ENCODE measurements at regions not wholly inside any gene's neighbourhood (a gene's known extent, or its start where the extent isn't known, plus 50 kb on each side); places are given as distances from the start of the nearest gene placed in this dataset.
A peak's percentile ranks its signal among the peaks of the same experiment; 100 is the strongest.

GRCh38 chr18:44107187-44107586 lies 573.5 kb upstream of the SETBP1 start:
- H3K27ac ChIP-seq (ENCODE audit: low read depth, low read length), result no peak overlapping the region
- no peaks in the 10 kb centered on the region for H3K36me3 Mint-ChIP-seq
- H3K4me1 Mint-ChIP-seq, result no peaks in the 10 kb centered on the region
- POLR2A ChIA-PET (ENCODE audit: partially characterized antibody), result no interaction called here
- H3K4me1 ChIP-seq (ENCODE audit: insufficient read depth, low read length), result no peaks in the 10 kb centered on the region
- DNase-seq, result no peak
- intact Hi-C loops (cut with micrococcal nuclease), result no loop called here
- H3K27me3 Mint-ChIP-seq, result no peaks in the 10 kb centered on the region
- no peaks in the 10 kb centered on the region for H3K27me3 ChIP-seq (ENCODE audit: insufficient read depth, low read length)
- no peak overlapping the region for H3K27ac Mint-ChIP-seq
- H3K9me3 ChIP-seq (ENCODE audit: control insufficient read depth in 1 of 2, low read length in 2 of 2), result no peaks in the 10 kb centered on the region
- H3K9me3 Mint-ChIP-seq, result peaks cover 0 to 8% (median 5%) of the 10 kb centered on the region in 8 donors
- no peaks in the 10 kb centered on the region for H3K36me3 ChIP-seq (ENCODE audit: insufficient read depth, low read length)
- no peak overlapping the region for H3K4me3 Mint-ChIP-seq
- CTCF ChIA-PET (ENCODE audit: partially characterized antibody), result interaction anchor here (1.5 kb wide), 1 partner anchor 8 kb away, joined by 3 read pairs; no protein-coding TSS in a partner anchor
- H3K4me3 ChIP-seq (ENCODE audit: low read length in 2 of 2), result no peak overlapping the region

DNA sequence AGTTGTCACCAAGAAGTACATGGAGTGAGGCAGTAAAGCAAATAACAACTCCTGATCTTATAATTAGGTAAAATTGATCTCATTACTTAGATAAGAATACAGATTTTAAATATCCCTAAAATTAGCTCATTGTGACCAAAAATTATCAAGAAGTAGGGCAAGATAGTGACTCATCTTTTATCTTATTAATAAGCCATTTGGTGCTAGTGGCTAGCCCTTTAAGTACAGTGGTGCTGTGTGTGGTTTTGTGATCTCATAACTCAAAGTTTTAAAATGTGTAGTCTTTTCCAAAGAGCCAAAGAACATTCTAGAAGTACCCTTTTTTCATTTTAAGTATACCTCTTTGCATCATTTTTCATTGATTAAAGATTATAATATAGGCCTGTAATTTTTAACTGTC lies 569.4 kb upstream of the SETBP1 start:
- no peaks in the 10 kb centered on the region for H3K36me3 Mint-ChIP-seq
- H3K27me3 ChIP-seq (ENCODE audit: insufficient read depth, low read length), result no peaks in the 10 kb centered on the region
- H3K4me1 Mint-ChIP-seq, result no peaks in the 10 kb centered on the region
- H3K9me3 Mint-ChIP-seq, result peaks cover 0 to 11% (median 7%) of the 10 kb centered on the region in 8 donors
- H3K27ac Mint-ChIP-seq, result no peak overlapping the region
- no peaks in the 10 kb centered on the region for H3K27me3 Mint-ChIP-seq
- no peaks in the 10 kb centered on the region for H3K36me3 ChIP-seq (ENCODE audit: insufficient read depth, low read length)
- ChIA-PET POLR2A (ENCODE audit: partially characterized antibody) (no interaction called here), CTCF (ENCODE audit: partially characterized antibody) (no interaction called here)
- H3K4me3 ChIP-seq (ENCODE audit: low read length in 2 of 2), result no peak overlapping the region
- DNase-seq, result no peak
- no peaks in the 10 kb centered on the region for H3K4me1 ChIP-seq (ENCODE audit: insufficient read depth, low read length)
- intact Hi-C loops (cut with micrococcal nuclease), result no loop called here
- H3K4me3 Mint-ChIP-seq, result no peak overlapping the region
- no peaks in the 10 kb centered on the region for H3K9me3 ChIP-seq (ENCODE audit: control insufficient read depth in 1 of 2, low read length in 2 of 2)
- no peak overlapping the region for H3K27ac ChIP-seq (ENCODE audit: low read depth, low read length)

GRCh38 chr18:44117821-44118220 lies 562.9 kb upstream of the SETBP1 start:
- DNase-seq, result no peak
- H3K27me3 Mint-ChIP-seq, result no peaks in the 10 kb centered on the region
- no peak overlapping the region for H3K27ac ChIP-seq (ENCODE audit: low read depth, low read length)

DNA sequence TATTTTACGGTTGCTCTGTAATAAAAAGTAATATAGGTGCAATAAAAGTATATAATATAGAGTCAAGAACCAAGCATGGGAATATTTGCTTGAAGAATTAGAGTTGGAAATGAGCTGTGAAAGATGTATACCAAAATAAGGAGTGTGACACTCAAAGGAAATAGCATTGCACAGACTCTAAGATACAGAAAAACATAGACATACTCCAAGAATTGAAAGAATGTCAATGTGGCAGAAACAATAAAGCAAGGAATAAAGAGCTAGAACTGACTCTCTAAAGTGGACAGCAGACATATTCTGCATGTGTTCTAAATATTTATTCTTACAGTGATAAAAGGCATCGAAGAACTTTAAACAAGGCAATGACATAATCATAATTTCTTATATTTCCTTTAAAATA lies 561.1 kb upstream of the SETBP1 start:
- H3K9me3 Mint-ChIP-seq, result peaks cover 0 to 10% (median 4%) of the 10 kb centered on the region in 8 donors
- no peaks in the 10 kb centered on the region for H3K27me3 Mint-ChIP-seq
- H3K4me3 ChIP-seq (ENCODE audit: low read length in 2 of 2), result no peak overlapping the region
- H3K27me3 ChIP-seq (ENCODE audit: insufficient read depth, low read length), result no peaks in the 10 kb centered on the region
- H3K4me1 ChIP-seq (ENCODE audit: insufficient read depth, low read length), result no peaks in the 10 kb centered on the region
- H3K4me1 Mint-ChIP-seq, result no peaks in the 10 kb centered on the region
- no peaks in the 10 kb centered on the region for H3K9me3 ChIP-seq (ENCODE audit: control insufficient read depth in 1 of 2, low read length in 2 of 2)
- H3K27ac ChIP-seq (ENCODE audit: low read depth, low read length), result no peak overlapping the region
- intact Hi-C loops (cut with micrococcal nuclease), result no loop called here
- no peak for DNase-seq
- CTCF ChIA-PET (ENCODE audit: partially characterized antibody), result no interaction called here
- H3K27ac Mint-ChIP-seq, result no peak overlapping the region
- H3K4me3 Mint-ChIP-seq, result no peak overlapping the region
- H3K36me3 Mint-ChIP-seq, result no peaks in the 10 kb centered on the region
- no peaks in the 10 kb centered on the region for H3K36me3 ChIP-seq (ENCODE audit: insufficient read depth, low read length)
- POLR2A ChIA-PET (ENCODE audit: partially characterized antibody), result no interaction called here

More at GRCh38 chr18:44117821-44118220, 562.9 kb upstream of the SETBP1 start:
- Histone ChIP-seq H3K27me3 (ENCODE audit: insufficient read depth, low read length) (no peaks in the 10 kb centered on the region), H3K4me1 (ENCODE audit: insufficient read depth, low read length) (no peaks in the 10 kb centered on the region), H3K9me3 (ENCODE audit: control insufficient read depth in 1 of 2, low read length in 2 of 2) (no peaks in the 10 kb centered on the region), H3K4me3 (ENCODE audit: low read length in 2 of 2) (no peak overlapping the region), H3K36me3 (ENCODE audit: insufficient read depth, low read length) (no peaks in the 10 kb centered on the region)
- Mint-ChIP-seq H3K9me3 (peaks cover 0 to 13% (median 6%) of the 10 kb centered on the region in 8 donors), H3K36me3 (no peaks in the 10 kb centered on the region), H3K4me1 (no peaks in the 10 kb centered on the region), H3K27ac (no peak overlapping the region), H3K4me3 (no peak overlapping the region)
- CTCF ChIA-PET (ENCODE audit: partially characterized antibody), result no interaction called here
- intact Hi-C loops (cut with micrococcal nuclease), result no loop called here
- POLR2A ChIA-PET (ENCODE audit: partially characterized antibody), result no interaction called here

DNA sequence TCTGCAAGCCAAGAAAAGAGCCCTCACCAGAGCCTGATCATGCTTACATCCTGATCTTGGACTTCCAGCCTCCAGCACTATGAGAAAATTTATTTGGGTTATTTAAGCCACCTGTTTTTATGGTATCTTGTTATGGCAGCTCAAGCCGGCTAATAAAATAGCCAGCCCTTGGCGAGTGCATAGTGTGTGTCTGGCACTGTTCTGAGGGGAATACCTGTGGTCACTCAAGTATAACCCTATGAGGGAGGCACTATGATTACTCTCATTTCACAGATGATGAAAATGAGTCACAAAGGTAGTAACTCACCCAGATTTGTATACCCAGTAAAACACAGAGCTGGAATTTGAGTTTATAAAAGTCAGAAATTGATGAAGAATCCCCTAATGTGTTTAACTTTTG lies 556.9 kb upstream of the SETBP1 start:
- no peaks in the 10 kb centered on the region for H3K36me3 Mint-ChIP-seq

GRCh38 chr18:44125446-44125845 lies 555.2 kb upstream of the SETBP1 start:
- no peak for DNase-seq
- H3K4me1 Mint-ChIP-seq, result no peaks in the 10 kb centered on the region
- H3K36me3 Mint-ChIP-seq, result no peaks in the 10 kb centered on the region
- no peaks in the 10 kb centered on the region for H3K36me3 ChIP-seq (ENCODE audit: insufficient read depth, low read length)
- peak overlapping the region in 1 of 7 donors; percentile 24 for H3K27ac Mint-ChIP-seq
- intact Hi-C loops (cut with micrococcal nuclease), result no loop called here
- ChIA-PET CTCF (ENCODE audit: partially characterized antibody) (no interaction called here), POLR2A (ENCODE audit: partially characterized antibody) (no interaction called here)
- no peaks in the 10 kb centered on the region for H3K27me3 ChIP-seq (ENCODE audit: insufficient read depth, low read length)
- no peaks in the 10 kb centered on the region for H3K27me3 Mint-ChIP-seq
- no peak overlapping the region for H3K4me3 Mint-ChIP-seq
- H3K27ac ChIP-seq (ENCODE audit: low read depth, low read length), result no peak overlapping the region
- H3K4me1 ChIP-seq (ENCODE audit: insufficient read depth, low read length), result no peaks in the 10 kb centered on the region
- peaks cover 0 to 10% (median 2%) of the 10 kb centered on the region in 8 donors for H3K9me3 Mint-ChIP-seq
- no peaks in the 10 kb centered on the region for H3K9me3 ChIP-seq (ENCODE audit: control insufficient read depth in 1 of 2, low read length in 2 of 2)
- H3K4me3 ChIP-seq (ENCODE audit: low read length in 2 of 2), result no peak overlapping the region

More for the DNA sequence above, 556.9 kb upstream of the SETBP1 start:
- Histone ChIP-seq H3K9me3 (ENCODE audit: control insufficient read depth in 1 of 2, low read length in 2 of 2) (no peaks in the 10 kb centered on the region), H3K4me1 (ENCODE audit: insufficient read depth, low read length) (no peaks in the 10 kb centered on the region), H3K36me3 (ENCODE audit: insufficient read depth, low read length) (no peaks in the 10 kb centered on the region), H3K4me3 (ENCODE audit: low read length in 2 of 2) (no peak overlapping the region), H3K27ac (ENCODE audit: low read depth, low read length) (no peak overlapping the region), H3K27me3 (ENCODE audit: insufficient read depth, low read length) (no peaks in the 10 kb centered on the region)
- no peaks in the 10 kb centered on the region for H3K27me3 Mint-ChIP-seq
- intact Hi-C loops (cut with micrococcal nuclease), result no loop called here
- peaks cover 0 to 16% (median 4%) of the 10 kb centered on the region in 8 donors for H3K9me3 Mint-ChIP-seq
- H3K27ac Mint-ChIP-seq, result no peak overlapping the region
- ChIA-PET POLR2A (ENCODE audit: partially characterized antibody) (no interaction called here), CTCF (ENCODE audit: partially characterized antibody) (no interaction called here)
- no peak overlapping the region for H3K4me3 Mint-ChIP-seq
- no peaks in the 10 kb centered on the region for H3K4me1 Mint-ChIP-seq
- no peak for DNase-seq

DNA sequence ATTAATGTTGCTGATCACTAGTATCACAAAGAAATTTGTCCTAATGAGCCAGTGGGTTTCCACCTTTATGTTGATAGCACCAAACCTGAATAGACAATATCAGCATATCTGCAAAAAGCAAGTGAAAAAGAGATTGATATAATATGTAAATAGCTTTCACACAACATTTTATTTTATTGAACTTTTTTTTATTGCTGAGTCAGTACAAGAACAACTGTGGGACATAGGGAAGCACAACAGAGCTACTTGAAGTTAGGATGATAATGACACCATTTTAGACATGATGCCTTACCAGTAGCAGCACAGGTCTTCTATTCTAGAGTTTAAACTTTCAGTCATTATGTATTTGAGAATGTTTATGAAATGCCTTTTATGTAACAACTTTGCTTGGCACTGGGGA lies 554.1 kb upstream of the SETBP1 start:
- ChIA-PET POLR2A (ENCODE audit: partially characterized antibody) (no interaction called here), CTCF (ENCODE audit: partially characterized antibody) (no interaction called here)
- no peaks in the 10 kb centered on the region for H3K27me3 Mint-ChIP-seq
- no peak overlapping the region for H3K4me3 Mint-ChIP-seq
- Histone ChIP-seq H3K9me3 (ENCODE audit: control insufficient read depth in 1 of 2, low read length in 2 of 2) (no peaks in the 10 kb centered on the region), H3K27ac (ENCODE audit: low read depth, low read length) (no peak overlapping the region), H3K4me1 (ENCODE audit: insufficient read depth, low read length) (no peaks in the 10 kb centered on the region), H3K4me3 (ENCODE audit: low read length in 2 of 2) (no peak overlapping the region), H3K27me3 (ENCODE audit: insufficient read depth, low read length) (no peaks in the 10 kb centered on the region), H3K36me3 (ENCODE audit: insufficient read depth, low read length) (no peaks in the 10 kb centered on the region)
- DNase-seq, result no peak
- H3K27ac Mint-ChIP-seq, result no peak overlapping the region
- peaks cover 0 to 10% (median 1%) of the 10 kb centered on the region in 8 donors for H3K9me3 Mint-ChIP-seq
- H3K4me1 Mint-ChIP-seq, result no peaks in the 10 kb centered on the region
- intact Hi-C loops (cut with micrococcal nuclease), result no loop called here
- no peaks in the 10 kb centered on the region for H3K36me3 Mint-ChIP-seq

GRCh38 chr18:44128365-44128764 lies 552.3 kb upstream of the SETBP1 start:
- intact Hi-C loops (cut with micrococcal nuclease), result no loop called here
- POLR2A ChIA-PET (ENCODE audit: partially characterized antibody), result no interaction called here
- Mint-ChIP-seq H3K9me3 (peaks cover 0 to 12% (median 1%) of the 10 kb centered on the region in 8 donors), H3K4me1 (no peaks in the 10 kb centered on the region), H3K4me3 (no peak overlapping the region), H3K27ac (no peak overlapping the region), H3K27me3 (no peaks in the 10 kb centered on the region), H3K36me3 (no peaks in the 10 kb centered on the region)
- CTCF ChIA-PET (ENCODE audit: partially characterized antibody), result no interaction called here
- no peaks in the 10 kb centered on the region for H3K27me3 ChIP-seq (ENCODE audit: insufficient read depth, low read length)
- no peaks in the 10 kb centered on the region for H3K9me3 ChIP-seq (ENCODE audit: control insufficient read depth in 1 of 2, low read length in 2 of 2)
- no peaks in the 10 kb centered on the region for H3K36me3 ChIP-seq (ENCODE audit: insufficient read depth, low read length)
- no peak for DNase-seq
- H3K4me3 ChIP-seq (ENCODE audit: low read length in 2 of 2), result no peak overlapping the region
- H3K4me1 ChIP-seq (ENCODE audit: insufficient read depth, low read length), result no peaks in the 10 kb centered on the region
- H3K27ac ChIP-seq (ENCODE audit: low read depth, low read length), result no peak overlapping the region

All from CD4-positive, alpha-beta memory T cell (primary cell).